Skin epidermis (tissue), 12 donors: ENCODE measurements at regions not wholly inside any gene's neighbourhood (a gene's known extent, or its start where the extent isn't known, plus 50 kb on each side); places are given as distances from the start of the nearest gene placed in this dataset.
A peak's percentile ranks its signal among the peaks of the same experiment; 100 is the strongest.
"Not testable (repeated sequence)": the region's sequence is repeated elsewhere in the genome, so short reads cannot be mapped to it uniquely, and the experiment has no call there.

Experiments used
- H3K27ac ChIP-seq, 21 experiments: fragments of 200-600 bp; sonication (generic) in 11 of 21; one replicate each; pipeline ENCODE4 v1.5.0; 2020; ENCODE audit warnings: mild to moderate bottlenecking in 3 of 21, inconsistent platforms in 2 of 21, moderate library complexity in 2 of 21
- H3K4me3 ChIP-seq, 7 experiments: fragments of 200-600 bp; sonication (generic) in 2 of 7; one replicate each; pipeline ENCODE4 v1.5.0; 2020; ENCODE audit warnings: inconsistent platforms in 2 of 7, mild to moderate bottlenecking in 2 of 7, moderate library complexity in 1 of 7

GRCh38 chr3:110344897-110345767, 726.5 kb upstream of the NECTIN3 start:
- H3K4me3 ChIP-seq: no peak overlapping the region
- H3K27ac ChIP-seq: no peak overlapping the region

- no peak overlapping the region for H3K4me3 ChIP-seq
- no peak overlapping the region for H3K27ac ChIP-seq
Observed at GRCh38 chr3:110349295-110349694, 722.3 kb upstream of the NECTIN3 start.

- no peak overlapping the region for H3K27ac ChIP-seq
- H3K4me3 ChIP-seq: no peak overlapping the region
Observed at GRCh38 chr3:110352841-110353604, 718.6 kb upstream of the NECTIN3 start.

- no peak overlapping the region for H3K4me3 ChIP-seq
- no peak overlapping the region for H3K27ac ChIP-seq
Observed at GRCh38 chr3:110362751-110363150, 708.9 kb upstream of the NECTIN3 start.

- H3K27ac ChIP-seq, H3K4me3 ChIP-seq: not testable (repeated sequence)
Observed at GRCh38 chr3:110367289-110367688, 704.3 kb upstream of the NECTIN3 start.

GRCh38 chr3:110375751-110376518, 695.7 kb upstream of the NECTIN3 start:
- Histone ChIP-seq H3K4me3 (no peak overlapping the region), H3K27ac (no peak overlapping the region)

- Histone ChIP-seq H3K4me3 (no peak overlapping the region), H3K27ac (no peak overlapping the region)
Observed at GRCh38 chr3:110378481-110378880, 693.1 kb upstream of the NECTIN3 start.

- Histone ChIP-seq H3K27ac (no peak overlapping the region), H3K4me3 (no peak overlapping the region)
Observed at GRCh38 chr3:110381992-110382391, 689.6 kb upstream of the NECTIN3 start.

- no peak overlapping the region for H3K4me3 ChIP-seq
- H3K27ac ChIP-seq: no peak overlapping the region
Observed at GRCh38 chr3:110383356-110383755, 688.3 kb upstream of the NECTIN3 start.

GRCh38 chr3:110384601-110385000, 687.0 kb upstream of the NECTIN3 start:
- H3K27ac ChIP-seq: no peak overlapping the region
- H3K4me3 ChIP-seq: no peak overlapping the region

- Histone ChIP-seq H3K27ac (no peak overlapping the region), H3K4me3 (no peak overlapping the region)
Observed at GRCh38 chr3:110389005-110389404, 682.6 kb upstream of the NECTIN3 start.

- H3K4me3 ChIP-seq: no peak overlapping the region
- H3K27ac ChIP-seq: no peak overlapping the region
Observed at GRCh38 chr3:110390372-110390771, 681.2 kb upstream of the NECTIN3 start.

- no peak overlapping the region for H3K27ac ChIP-seq
- H3K4me3 ChIP-seq: no peak overlapping the region
Observed at GRCh38 chr3:110391042-110391441, 680.6 kb upstream of the NECTIN3 start.

- Histone ChIP-seq H3K4me3 (no peak overlapping the region), H3K27ac (no peak overlapping the region)
Observed at GRCh38 chr3:110391640-110392395, 679.8 kb upstream of the NECTIN3 start.

GRCh38 chr3:110393941-110394340, 677.7 kb upstream of the NECTIN3 start:
- Histone ChIP-seq H3K4me3 (no peak overlapping the region), H3K27ac (no peak overlapping the region)

- no peak overlapping the region for H3K27ac ChIP-seq
- no peak overlapping the region for H3K4me3 ChIP-seq
Observed at GRCh38 chr3:110397115-110397514, 674.5 kb upstream of the NECTIN3 start.

GRCh38 chr3:110400315-110400714, 671.3 kb upstream of the NECTIN3 start:
- Histone ChIP-seq H3K4me3 (no peak overlapping the region), H3K27ac (no peak overlapping the region)

- no peak overlapping the region for H3K27ac ChIP-seq
Observed at GRCh38 chr3:110405830-110406585, 665.6 kb upstream of the NECTIN3 start.

GRCh38 chr3:110413266-110413665, 658.4 kb upstream of the NECTIN3 start:
- H3K27ac ChIP-seq: peak overlapping the region in 1 of 21 experiments; percentile 33
- no peak overlapping the region for H3K4me3 ChIP-seq

More at GRCh38 chr3:110405830-110406585, 665.6 kb upstream of the NECTIN3 start:
- no peak overlapping the region for H3K4me3 ChIP-seq
